GM12878 (cell line): ENCODE measurements at regions not wholly inside any gene's neighbourhood (a gene's known extent, or its start where the extent isn't known, plus 50 kb on each side); places are given as distances from the start of the nearest gene placed in this dataset.

Experiments
- ATAC-seq: fragments of 200-7000 bp; cut with Tn5 transposase; 3 replicates; pipeline ENCODE4 v1.9.1; 2020; ENCODE audit warnings: mild to moderate bottlenecking, moderate library complexity
- BruUV-seq: library from RNA; stranded (reverse); fragments of 400-500 nt; replicated peaks from 2 replicates; lab custom pipeline; 2021; lab: Mats Ljungman, UMichigan
- CTCF ChIA-PET: fragments of 300-600 bp; sonication (Branson Sonifier 250); formaldehyde crosslinking; extraction: SDS; loops from one replicate; lab custom pipeline; 2021; ENCODE audit warnings: inconsistent platforms; lab: Yijun Ruan, JAX
- POLR2A ChIA-PET: fragments of 350-600 bp; formaldehyde crosslinking; extraction: SDS; loops from one replicate; lab custom pipeline; 2021; ENCODE audit warnings: inconsistent platforms; lab: Charles Lee
- RAD21 ChIA-PET: fragments of 300-600 bp; sonication (Branson Sonifier 250); formaldehyde crosslinking; loops from one replicate; lab custom pipeline; 2023; ENCODE audit warnings: antibody characterized with exemption; ENCODE audit not compliant: unreplicated experiment; lab: Charles Lee
- SMC1A ChIA-PET: fragments of 300-600 bp; sonication (Branson Sonifier 250); formaldehyde crosslinking; loops from one replicate; lab custom pipeline; 2023; ENCODE audit not compliant: unreplicated experiment, uncharacterized antibody; lab: Charles Lee
- DNase-seq: peaks from one replicate; pipeline ENCODE4 v3.0.0-alpha.2; 2011; ENCODE audit warnings: low read depth, low spot score
- FAIRE-seq: peaks from 3 replicates; lab custom pipeline; 2011; peaks lifted over from hg19 to GRCh38; lab: Jason Lieb, UNC
- H2AFZ ChIP-seq: 2 replicates; pipeline ENCODE4 v1.6.0; 2011; ENCODE audit warnings: low read depth, low read length, control low read depth; ENCODE audit not compliant: control insufficient read depth
- H3K27ac ChIP-seq: 2 replicates; pipeline ENCODE4 v1.5.1; 2011; ENCODE audit warnings: control low read depth; ENCODE audit not compliant: control insufficient read depth, insufficient read depth
- H3K27me3 ChIP-seq, 2 experiments: replicated peaks in 1 of 2; 2 replicates each; pipeline versions ENCODE4 v1.6.0 to v1.6.1; 2011; ENCODE audit warnings: low read length in 1 of 2; ENCODE audit not compliant: control insufficient read depth in 2 of 2, insufficient read depth in 2 of 2
- H3K36me3 ChIP-seq, 2 experiments: 2 replicates each; pipeline ENCODE4 v1.5.1; 2011; ENCODE audit warnings: low read length in 1 of 2; ENCODE audit not compliant: control insufficient read depth in 2 of 2, insufficient read depth in 2 of 2
- H3K4me1 ChIP-seq: 2 replicates; pipeline ENCODE4 v1.6.1; 2011; ENCODE audit warnings: mild to moderate bottlenecking, low read length, moderate library complexity, mixed read lengths; ENCODE audit not compliant: control insufficient read depth, insufficient read depth
- H3K4me2 ChIP-seq: 2 replicates; pipeline ENCODE4 v1.6.0; 2011; ENCODE audit warnings: control low read depth; ENCODE audit not compliant: control insufficient read depth, insufficient read depth
- H3K4me3 ChIP-seq: fragments of 200-600 bp; sonication (generic); 2 replicates; pipeline ENCODE4 v1.5.1; 2016
- H3K79me2 ChIP-seq: 2 replicates; pipeline ENCODE4 v1.6.0; 2011; ENCODE audit warnings: low read length; ENCODE audit not compliant: control insufficient read depth, insufficient read depth
- H3K9ac ChIP-seq: 2 replicates; pipeline ENCODE4 v1.8.0; 2011; ENCODE audit warnings: low read length, control low read depth, mixed read lengths; ENCODE audit not compliant: control insufficient read depth, insufficient read depth
- H3K9me3 ChIP-seq: replicated peaks from 3 replicates; pipeline ENCODE4 v1.5.1; 2011; ENCODE audit warnings: mild to moderate bottlenecking, low read length; ENCODE audit not compliant: control insufficient read depth, insufficient read depth
- H4K20me1 ChIP-seq: 2 replicates; pipeline ENCODE4 v1.6.0; 2011; ENCODE audit not compliant: control insufficient read depth, insufficient read depth
- CTCF ChIP-seq, 3 experiments: IDR thresholded peaks in 2 of 3; conservative IDR thresholded peaks in 1 of 3; 2 replicates each; pipeline ENCODE4 v1.5.1; 2011; ENCODE audit warnings: low read depth in 3 of 3, low read length in 3 of 3, mild to moderate bottlenecking in 3 of 3, control low read depth in 2 of 3, moderate library complexity in 2 of 3, inconsistent platforms in 1 of 3, mixed read lengths in 1 of 3; ENCODE audit not compliant: control insufficient read depth in 2 of 3, insufficient read depth in 1 of 3; ENCODE audit errors: extremely low read depth in 1 of 3
- NFXL1 ChIP-seq: fragments of 450-650 bp; IDR thresholded peaks from 2 replicates; pipeline ENCODE4 v1.6.1; 2017; ENCODE audit warnings: antibody characterized with exemption, mild to moderate bottlenecking, borderline replicate concordance
- NKRF ChIP-seq: fragments of 450-650 bp; conservative IDR thresholded peaks from 2 replicates; pipeline ENCODE4 v1.6.1; 2017; ENCODE audit warnings: mild to moderate bottlenecking, moderate library complexity
- NR2C1 ChIP-seq: fragments of 450-650 bp; IDR thresholded peaks from 2 replicates; pipeline ENCODE4 v1.6.1; 2017; ENCODE audit warnings: antibody characterized with exemption, mild to moderate bottlenecking, moderate library complexity
- NR2C2 ChIP-seq: IDR thresholded peaks from 2 replicates; pipeline ENCODE4 v1.6.1; 2011; ENCODE audit warnings: borderline replicate concordance, low read depth; ENCODE audit not compliant: control insufficient read depth, insufficient read length
- PML ChIP-seq: IDR thresholded peaks from 2 replicates; pipeline ENCODE4 v1.6.1; 2012; ENCODE audit warnings: low read length, inconsistent platforms
- RELA ChIP-seq: fragments of 450-650 bp; IDR thresholded peaks from 2 replicates; pipeline ENCODE4 v1.8.0; 2014; ENCODE audit warnings: borderline replicate concordance; ENCODE audit not compliant: partially characterized antibody
- SMAD1 ChIP-seq: fragments of 450-650 bp; IDR thresholded peaks from 2 replicates; pipeline ENCODE4 v1.6.1; 2018; ENCODE audit warnings: mild to moderate bottlenecking, low read depth; ENCODE audit not compliant: partially characterized antibody
- SMARCA5 ChIP-seq: fragments of 450-650 bp; IDR thresholded peaks from 2 replicates; pipeline ENCODE4 v1.6.1; 2017; ENCODE audit warnings: mild to moderate bottlenecking
- SPI1 ChIP-seq: IDR thresholded peaks from 2 replicates; pipeline ENCODE4 v1.6.1; 2011; ENCODE audit warnings: low read depth, mild to moderate bottlenecking, low read length, moderate library complexity, borderline replicate concordance; ENCODE audit not compliant: insufficient read depth
- ZNF274 ChIP-seq: IDR thresholded peaks from one replicate; pipeline ENCODE4 v1.8.0; 2011; ENCODE audit not compliant: insufficient read length, insufficient read depth
- ZNF622 ChIP-seq: fragments of 450-650 bp; IDR thresholded peaks from 2 replicates; pipeline ENCODE4 v1.6.1; 2017; ENCODE audit warnings: mild to moderate bottlenecking, inconsistent platforms
- ZSCAN29 ChIP-seq: fragments of 450-650 bp; IDR thresholded peaks from 2 replicates; pipeline ENCODE4 v1.6.1; 2017; ENCODE audit warnings: mild to moderate bottlenecking, moderate library complexity
- WGBS: methylation state at CpG from one replicate; pipeline ENCODE4 v1.1.6; 2016; ENCODE audit warnings: low lambda C conversion rate; ENCODE audit not compliant: insufficient replicate concordance, insufficient coverage; ENCODE audit errors: missing lambda C conversion rate; 5-methylcytosine and 5-hydroxymethylcytosine counted together
- in situ Hi-C: fragments of 300-500 bp; cut with MboI; formaldehyde crosslinking; loops from 9 replicates; pipeline ENCODE4 v1.14.3; 2018; ENCODE audit warnings: mixed read lengths
- intact Hi-C: fragments of 100-400 bp; cut with micrococcal nuclease; formaldehyde crosslinking; loops from one replicate; pipeline ENCODE4 v1.14.2; 2022; ENCODE audit not compliant: unreplicated experiment

DNA sequence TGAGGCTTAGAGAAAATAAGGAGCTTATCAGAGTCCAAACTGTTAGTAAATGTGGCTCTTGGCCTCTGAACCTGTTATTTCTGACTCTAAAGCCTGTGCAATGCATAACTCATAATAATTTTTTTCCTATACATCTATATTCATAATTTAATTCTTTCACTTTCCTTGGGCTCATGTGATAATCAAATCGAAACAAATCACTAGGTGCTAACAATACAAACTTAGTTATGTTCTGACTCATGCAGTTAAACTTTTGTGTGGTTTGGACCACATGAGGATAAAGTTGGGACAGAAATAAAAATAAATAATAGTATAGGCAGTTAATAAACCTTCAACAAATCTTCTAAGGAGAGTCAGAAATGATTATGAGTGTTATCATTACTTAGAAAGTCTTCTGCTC is 1629.0 kb downstream of the OLFM4 start:
- SMC1A ChIA-PET: no interaction called here
- Histone ChIP-seq H3K36me3 (no peaks in the 10 kb centered on the region), H3K9me3 (no peaks in the 10 kb centered on the region; the same call in 2 of the 3 replicates), H3K4me3 (no peak overlapping the region), H3K9ac (no peak overlapping the region), H3K27me3 (no peaks in the 10 kb centered on the region), H3K79me2 (no peaks in the 10 kb centered on the region), H3K27ac (no peak overlapping the region), H3K4me2 (no peak overlapping the region), H4K20me1 (no peaks in the 10 kb centered on the region), H3K4me1 (no peaks in the 10 kb centered on the region)
- RAD21 ChIA-PET: no interaction called here
- ATAC-seq (no peak), FAIRE-seq (no peak), DNase-seq (no peak)
- intact Hi-C loops (no loop called here), in situ Hi-C loops (no loop called here)
- WGBS: 0% methylated on average over 1 of the region's 1 CpG
- BruUV-seq: no TSS peak
- POLR2A ChIA-PET: no interaction called here
- CTCF ChIA-PET: no interaction called here
- TF ChIP-seq SPI1 (no peak), CTCF (IDR thresholded peaks at IDR 0.05 in 2 of 3, conservative IDR thresholded peaks at IDR 0.05 in 1 of 3; ENCODE audit: control insufficient read depth in 2 of 3, extremely low read depth in 1 of 3, insufficient read depth in 1 of 3, low read depth in 3 of 3, low read length in 3 of 3) (no peak), NR2C2 (no peak), ZSCAN29 (no peak), ZNF274 (no peak), NKRF (no peak), NFXL1 (no peak), SMAD1 (no peak), ZNF622 (no peak), RELA (no peak), PML (no peak), SMARCA5 (no peak), NR2C1 (no peak)
- TF ChIP-seq, all 136 proteins: peak for 0
- no peak overlapping the region for H2AFZ ChIP-seq
